Uterus (tissue), 2 donors: ENCODE measurements at regions not wholly inside any gene's neighbourhood (a gene's known extent, or its start where the extent isn't known, plus 50 kb on each side); places are given as distances from the start of the nearest gene placed in this dataset.

Source experiments
- CTCF ChIP-seq, 4 experiments: fragments of 200-600 bp in 2 of 4; fragments of 450-650 bp in 2 of 4; sonication (generic) in 2 of 4; IDR thresholded peaks; one replicate each; pipeline ENCODE4 v1.5.1; 2016 to 2019; ENCODE audit warnings: antibody characterized with exemption in 4 of 4, mild to moderate bottlenecking in 2 of 4, moderate library complexity in 1 of 4
- POLR2A ChIP-seq, 2 donors: fragments of 450-650 bp; IDR thresholded peaks; one replicate each; pipeline ENCODE4 v1.6.1; 2016; ENCODE audit warnings: antibody characterized with exemption in 2 of 2, mild to moderate bottlenecking in 1 of 2, moderate library complexity in 1 of 2

GRCh38 chr13:85287528-85287927 is 511.7 kb downstream of the SLITRK6 start:
- no peak for TF ChIP-seq CTCF (IDR thresholded peaks at IDR 0.05)
- no peak for TF ChIP-seq POLR2A (IDR thresholded peaks at IDR 0.05)
